ENCODE measurements at regions not wholly inside any gene's neighbourhood (a gene's known extent, or its start where the extent isn't known, plus 50 kb on each side); places are given as distances from the start of the nearest gene placed in this dataset.

- no peak for DNase-seq
Measured at GRCh38 chr6:165985806-165986299, 181.8 kb downstream of the TBXT start.

GRCh38 chr6:165985281-165985805 lies 182.3 kb downstream of the TBXT start:
- no peak for DNase-seq

- no peak for DNase-seq
Measured at GRCh38 chr6:165984729-165985275, 182.8 kb downstream of the TBXT start.

GRCh38 chr6:165983112-165984072 lies 184.3 kb downstream of the TBXT start:
- no peak for DNase-seq

- no peak for DNase-seq
Measured at GRCh38 chr6:165978476-165978875, 189.2 kb downstream of the TBXT start.

GRCh38 chr6:165976684-165977083 lies 191.0 kb downstream of the TBXT start:
- no peak for DNase-seq

GRCh38 chr6:165974817-165975216 lies 192.8 kb downstream of the TBXT start:
- DNase-seq: no peak

- no peak for DNase-seq
Measured at GRCh38 chr6:165973473-165973872, 194.2 kb downstream of the TBXT start.

- DNase-seq: no peak
Measured at GRCh38 chr6:165972139-165972802, 195.4 kb downstream of the TBXT start.

- no peak for DNase-seq
Measured at GRCh38 chr6:165971202-165971601, 196.4 kb downstream of the TBXT start.

GRCh38 chr6:165970001-165970400 lies 197.7 kb downstream of the TBXT start:
- DNase-seq: no peak

- DNase-seq: no peak
Measured at GRCh38 chr6:165969184-165969583, 198.5 kb downstream of the TBXT start.

- no peak for DNase-seq
Measured at GRCh38 chr6:165968408-165968807, 199.2 kb downstream of the TBXT start.

- DNase-seq: no peak
Measured at GRCh38 chr6:165967810-165968407, 199.7 kb downstream of the TBXT start.

- DNase-seq: no peak
Measured at GRCh38 chr6:165963750-165964149, 203.9 kb downstream of the TBXT start.

GRCh38 chr6:165962366-165962765 lies 205.3 kb downstream of the TBXT start:
- no peak for DNase-seq

GRCh38 chr6:165961233-165961632 lies 206.4 kb downstream of the TBXT start:
- no peak for DNase-seq

- DNase-seq: no peak
Measured at GRCh38 chr6:165960695-165961094, 207.0 kb downstream of the TBXT start.

- no peak for DNase-seq
Measured at GRCh38 chr6:165959627-165960026, 208.0 kb downstream of the TBXT start.

GRCh38 chr6:165956874-165957273 lies 210.8 kb downstream of the TBXT start:
- DNase-seq: no peak

GRCh38 chr6:165952514-165952913 lies 215.1 kb downstream of the TBXT start:
- DNase-seq: no peak

- no peak for DNase-seq
Measured at GRCh38 chr6:165950316-165950715, 217.3 kb downstream of the TBXT start.

GRCh38 chr6:165949324-165949723 lies 218.3 kb downstream of the TBXT start:
- no peak for DNase-seq

Measured in MV-4-11 (cell line).